ENCODE measurements at regions not wholly inside any gene's neighbourhood (a gene's known extent, or its start where the extent isn't known, plus 50 kb on each side); places are given as distances from the start of the nearest gene placed in this dataset.

GRCh38 chr9:86632537-86632936 lies 278.3 kb upstream of the TUT7 start:
- TF ChIP-seq CTCF (conservative IDR thresholded peaks at IDR 0.05 in 1 of 2, IDR thresholded peaks at IDR 0.05 in 1 of 2; ENCODE audit: low read depth in 1 of 2, low read length in 2 of 2) = no peak
- TF ChIP-seq EZH2 (IDR thresholded peaks at IDR 0.05; ENCODE audit: low read length, missing control alignments) = no peak

Data from fibroblast of lung (primary cell).